ENCODE measurements at regions not wholly inside any gene's neighbourhood (a gene's known extent, or its start where the extent isn't known, plus 50 kb on each side); places are given as distances from the start of the nearest gene placed in this dataset.

- Histone ChIP-seq H3K4me1 (ENCODE audit: insufficient read depth, low read length) (no peaks in the 10 kb centered on the region), H3K9ac (ENCODE audit: low read depth, low read length) (no peak overlapping the region), H3K36me3 (ENCODE audit: insufficient read depth, low read length) (no peaks in the 10 kb centered on the region), H3K9me3 (ENCODE audit: control insufficient read depth, insufficient read depth, low read length) (no peaks in the 10 kb centered on the region)
These were observed 1596.9 kb downstream of the PLA2G4A start for GRCh38 chr1:188425687-188426086.

GRCh38 chr1:188426561-188426960, 1597.8 kb downstream of the PLA2G4A start:
- Histone ChIP-seq H3K9me3 (ENCODE audit: control insufficient read depth, insufficient read depth, low read length) (no peaks in the 10 kb centered on the region), H3K36me3 (ENCODE audit: insufficient read depth, low read length) (no peaks in the 10 kb centered on the region), H3K9ac (ENCODE audit: low read depth, low read length) (no peak overlapping the region), H3K4me1 (ENCODE audit: insufficient read depth, low read length) (no peaks in the 10 kb centered on the region)

- H3K36me3 ChIP-seq (ENCODE audit: insufficient read depth, low read length) = no peaks in the 10 kb centered on the region
- H3K4me1 ChIP-seq (ENCODE audit: insufficient read depth, low read length) = no peaks in the 10 kb centered on the region
- H3K9me3 ChIP-seq (ENCODE audit: control insufficient read depth, insufficient read depth, low read length) = no peaks in the 10 kb centered on the region
- no peak overlapping the region for H3K9ac ChIP-seq (ENCODE audit: low read depth, low read length)
These were observed 1598.9 kb downstream of the PLA2G4A start for GRCh38 chr1:188427642-188428041.

GRCh38 chr1:188429386-188429785, 1600.6 kb downstream of the PLA2G4A start:
- no peaks in the 10 kb centered on the region for H3K9me3 ChIP-seq (ENCODE audit: control insufficient read depth, insufficient read depth, low read length)
- no peaks in the 10 kb centered on the region for H3K4me1 ChIP-seq (ENCODE audit: insufficient read depth, low read length)
- H3K9ac ChIP-seq (ENCODE audit: low read depth, low read length) = no peak overlapping the region
- no peaks in the 10 kb centered on the region for H3K36me3 ChIP-seq (ENCODE audit: insufficient read depth, low read length)

GRCh38 chr1:188432427-188432826, 1603.7 kb downstream of the PLA2G4A start:
- no peaks in the 10 kb centered on the region for H3K9me3 ChIP-seq (ENCODE audit: control insufficient read depth, insufficient read depth, low read length)
- no peaks in the 10 kb centered on the region for H3K4me1 ChIP-seq (ENCODE audit: insufficient read depth, low read length)
- H3K36me3 ChIP-seq (ENCODE audit: insufficient read depth, low read length) = no peaks in the 10 kb centered on the region
- H3K9ac ChIP-seq (ENCODE audit: low read depth, low read length) = no peak overlapping the region

GRCh38 chr1:188433425-188433824, 1604.7 kb downstream of the PLA2G4A start:
- H3K4me1 ChIP-seq (ENCODE audit: insufficient read depth, low read length) = no peaks in the 10 kb centered on the region
- no peaks in the 10 kb centered on the region for H3K9me3 ChIP-seq (ENCODE audit: control insufficient read depth, insufficient read depth, low read length)
- no peak overlapping the region for H3K9ac ChIP-seq (ENCODE audit: low read depth, low read length)
- H3K36me3 ChIP-seq (ENCODE audit: insufficient read depth, low read length) = no peaks in the 10 kb centered on the region

- Histone ChIP-seq H3K9me3 (ENCODE audit: control insufficient read depth, insufficient read depth, low read length) (no peaks in the 10 kb centered on the region), H3K9ac (ENCODE audit: low read depth, low read length) (no peak overlapping the region), H3K4me1 (ENCODE audit: insufficient read depth, low read length) (no peaks in the 10 kb centered on the region), H3K36me3 (ENCODE audit: insufficient read depth, low read length) (no peaks in the 10 kb centered on the region)
These were observed 1615.8 kb downstream of the PLA2G4A start for GRCh38 chr1:188444526-188444925.

GRCh38 chr1:188462837-188463236, 1634.1 kb downstream of the PLA2G4A start:
- no peaks in the 10 kb centered on the region for H3K36me3 ChIP-seq (ENCODE audit: insufficient read depth, low read length)
- no peaks in the 10 kb centered on the region for H3K9me3 ChIP-seq (ENCODE audit: control insufficient read depth, insufficient read depth, low read length)
- H3K4me1 ChIP-seq (ENCODE audit: insufficient read depth, low read length) = no peaks in the 10 kb centered on the region
- no peak overlapping the region for H3K9ac ChIP-seq (ENCODE audit: low read depth, low read length)

- no peaks in the 10 kb centered on the region for H3K4me1 ChIP-seq (ENCODE audit: insufficient read depth, low read length)
- H3K9me3 ChIP-seq (ENCODE audit: control insufficient read depth, insufficient read depth, low read length) = no peaks in the 10 kb centered on the region
- no peaks in the 10 kb centered on the region for H3K36me3 ChIP-seq (ENCODE audit: insufficient read depth, low read length)
- H3K9ac ChIP-seq (ENCODE audit: low read depth, low read length) = no peak overlapping the region
These were observed 1635.2 kb downstream of the PLA2G4A start for GRCh38 chr1:188463919-188464318.

- H3K9ac ChIP-seq (ENCODE audit: low read depth, low read length) = no peak overlapping the region
- no peaks in the 10 kb centered on the region for H3K36me3 ChIP-seq (ENCODE audit: insufficient read depth, low read length)
These were observed 1637.8 kb downstream of the PLA2G4A start for GRCh38 chr1:188466539-188466938.

GRCh38 chr1:188476606-188477005, 1647.9 kb downstream of the PLA2G4A start:
- Histone ChIP-seq H3K9ac (ENCODE audit: low read depth, low read length) (no peak overlapping the region), H3K4me1 (ENCODE audit: insufficient read depth, low read length) (no peaks in the 10 kb centered on the region), H3K9me3 (ENCODE audit: control insufficient read depth, insufficient read depth, low read length) (no peaks in the 10 kb centered on the region), H3K36me3 (ENCODE audit: insufficient read depth, low read length) (no peaks in the 10 kb centered on the region)

More at GRCh38 chr1:188466539-188466938, 1637.8 kb downstream of the PLA2G4A start:
- H3K9me3 ChIP-seq (ENCODE audit: control insufficient read depth, insufficient read depth, low read length) = no peaks in the 10 kb centered on the region
- H3K4me1 ChIP-seq (ENCODE audit: insufficient read depth, low read length) = no peaks in the 10 kb centered on the region

- H3K9me3 ChIP-seq (ENCODE audit: control insufficient read depth, insufficient read depth, low read length) = no peaks in the 10 kb centered on the region
- no peaks in the 10 kb centered on the region for H3K4me1 ChIP-seq (ENCODE audit: insufficient read depth, low read length)
- no peak overlapping the region for H3K9ac ChIP-seq (ENCODE audit: low read depth, low read length)
- no peaks in the 10 kb centered on the region for H3K36me3 ChIP-seq (ENCODE audit: insufficient read depth, low read length)
These were observed 1660.8 kb downstream of the PLA2G4A start for GRCh38 chr1:188489336-188490112.

GRCh38 chr1:188496506-188496905, 1667.8 kb downstream of the PLA2G4A start:
- Histone ChIP-seq H3K9ac (ENCODE audit: low read depth, low read length) (no peak overlapping the region), H3K36me3 (ENCODE audit: insufficient read depth, low read length) (no peaks in the 10 kb centered on the region), H3K9me3 (ENCODE audit: control insufficient read depth, insufficient read depth, low read length) (no peaks in the 10 kb centered on the region), H3K4me1 (ENCODE audit: insufficient read depth, low read length) (no peaks in the 10 kb centered on the region)

GRCh38 chr1:188497020-188497419, 1668.3 kb downstream of the PLA2G4A start:
- Histone ChIP-seq H3K9ac (ENCODE audit: low read depth, low read length) (no peak overlapping the region), H3K36me3 (ENCODE audit: insufficient read depth, low read length) (no peaks in the 10 kb centered on the region), H3K4me1 (ENCODE audit: insufficient read depth, low read length) (no peaks in the 10 kb centered on the region), H3K9me3 (ENCODE audit: control insufficient read depth, insufficient read depth, low read length) (no peaks in the 10 kb centered on the region)

- Histone ChIP-seq H3K9me3 (ENCODE audit: control insufficient read depth, insufficient read depth, low read length) (no peaks in the 10 kb centered on the region), H3K9ac (ENCODE audit: low read depth, low read length) (no peak overlapping the region), H3K36me3 (ENCODE audit: insufficient read depth, low read length) (no peaks in the 10 kb centered on the region), H3K4me1 (ENCODE audit: insufficient read depth, low read length) (no peaks in the 10 kb centered on the region)
These were observed 1670.9 kb downstream of the PLA2G4A start for GRCh38 chr1:188499690-188500089.
